ENCODE measurements at regions not wholly inside any gene's neighbourhood (a gene's known extent, or its start where the extent isn't known, plus 50 kb on each side); places are given as distances from the start of the nearest gene placed in this dataset.

- H3K27me3 ChIP-seq: peaks cover 17% of the 10 kb centered on the region
- H3K9me3 ChIP-seq: no peaks in the 10 kb centered on the region
- TF ChIP-seq POLR2AphosphoS5 (IDR thresholded peaks at IDR 0.05) (no peak), POLR2A (IDR thresholded peaks at IDR 0.05) (no peak), CTCF (IDR thresholded peaks at IDR 0.05) (no peak), EP300 (IDR thresholded peaks at IDR 0.05) (no peak)
- no peaks in the 10 kb centered on the region for H3K36me3 ChIP-seq
- ATAC-seq: no peak
- H3K4me1 ChIP-seq: no peaks in the 10 kb centered on the region
- no peak overlapping the region for H3K27ac ChIP-seq
- WGBS, 2 donors (ENCODE audit: low coverage in 1 of 2): 80% methylated on average over 1 of the region's 1 CpG; no CpG with 5 or more reads in 1 of the 2 donors
- no peak overlapping the region for H3K4me3 ChIP-seq
Observed at GRCh38 chr10:2918489-2918888, 148.9 kb upstream of the PFKP start.

GRCh38 chr10:2917926-2918325, 149.4 kb upstream of the PFKP start:
- Histone ChIP-seq H3K36me3 (no peaks in the 10 kb centered on the region), H3K9me3 (no peaks in the 10 kb centered on the region), H3K4me3 (no peak overlapping the region), H3K27ac (no peak overlapping the region), H3K4me1 (no peaks in the 10 kb centered on the region), H3K27me3 (peaks cover 23% of the 10 kb centered on the region)
- WGBS, 2 donors (ENCODE audit: low coverage in 1 of 2): 79 to 82% methylated on average over 4 to 8 of the region's 10 CpGs
- TF ChIP-seq POLR2A (IDR thresholded peaks at IDR 0.05) (no peak), EP300 (IDR thresholded peaks at IDR 0.05) (no peak), POLR2AphosphoS5 (IDR thresholded peaks at IDR 0.05) (no peak), CTCF (IDR thresholded peaks at IDR 0.05) (no peak)
- no peak for ATAC-seq

GRCh38 chr10:2915412-2915811, 151.9 kb upstream of the PFKP start:
- no peak for TF ChIP-seq POLR2A (IDR thresholded peaks at IDR 0.05)
- no peak for TF ChIP-seq POLR2AphosphoS5 (IDR thresholded peaks at IDR 0.05)
- no peak for TF ChIP-seq CTCF (IDR thresholded peaks at IDR 0.05)
- no peak for TF ChIP-seq EP300 (IDR thresholded peaks at IDR 0.05)
- ATAC-seq: no peak
- WGBS, 2 donors (ENCODE audit: low coverage in 1 of 2): 100% methylated on average over 1 of the region's 11 CpGs
- H3K27me3 ChIP-seq: peaks cover 27% of the 10 kb centered on the region
- no peaks in the 10 kb centered on the region for H3K4me1 ChIP-seq
- no peaks in the 10 kb centered on the region for H3K36me3 ChIP-seq
- H3K4me3 ChIP-seq: no peak overlapping the region
- no peak overlapping the region for H3K27ac ChIP-seq
- no peaks in the 10 kb centered on the region for H3K9me3 ChIP-seq

GRCh38 chr10:2914741-2915140, 152.6 kb upstream of the PFKP start:
- H3K36me3 ChIP-seq: no peaks in the 10 kb centered on the region
- WGBS, 2 donors (ENCODE audit: low coverage in 1 of 2): 86 to 88% methylated on average over 5 of the region's 5 CpGs
- TF ChIP-seq POLR2AphosphoS5 (IDR thresholded peaks at IDR 0.05) (no peak), EP300 (IDR thresholded peaks at IDR 0.05) (no peak), POLR2A (IDR thresholded peaks at IDR 0.05) (no peak), CTCF (IDR thresholded peaks at IDR 0.05) (no peak)
- no peaks in the 10 kb centered on the region for H3K9me3 ChIP-seq
- H3K27ac ChIP-seq: no peak overlapping the region
- H3K4me1 ChIP-seq: no peaks in the 10 kb centered on the region
- H3K27me3 ChIP-seq: peaks cover 27% of the 10 kb centered on the region
- H3K4me3 ChIP-seq: no peak overlapping the region
- no peak for ATAC-seq

GRCh38 chr10:2913474-2913873, 153.9 kb upstream of the PFKP start:
- no peak for TF ChIP-seq POLR2AphosphoS5 (IDR thresholded peaks at IDR 0.05)
- no peak for TF ChIP-seq POLR2A (IDR thresholded peaks at IDR 0.05)
- no peak for TF ChIP-seq EP300 (IDR thresholded peaks at IDR 0.05)
- TF ChIP-seq CTCF (IDR thresholded peaks at IDR 0.05): no peak
- ATAC-seq: no peak
- H3K27ac ChIP-seq: no peak overlapping the region
- WGBS, 2 donors (ENCODE audit: low coverage in 1 of 2): no CpG with 5 or more reads among the region's 4 CpGs
- H3K27me3 ChIP-seq: peaks cover 27% of the 10 kb centered on the region
- no peaks in the 10 kb centered on the region for H3K36me3 ChIP-seq
- H3K9me3 ChIP-seq: no peaks in the 10 kb centered on the region
- no peaks in the 10 kb centered on the region for H3K4me1 ChIP-seq
- no peak overlapping the region for H3K4me3 ChIP-seq
